ENCODE measurements at regions not wholly inside any gene's neighbourhood (a gene's known extent, or its start where the extent isn't known, plus 50 kb on each side); places are given as distances from the start of the nearest gene placed in this dataset.
"Not testable (repeated sequence)": the region's sequence is repeated elsewhere in the genome, so short reads cannot be mapped to it uniquely, and the experiment has no call there.

DNA sequence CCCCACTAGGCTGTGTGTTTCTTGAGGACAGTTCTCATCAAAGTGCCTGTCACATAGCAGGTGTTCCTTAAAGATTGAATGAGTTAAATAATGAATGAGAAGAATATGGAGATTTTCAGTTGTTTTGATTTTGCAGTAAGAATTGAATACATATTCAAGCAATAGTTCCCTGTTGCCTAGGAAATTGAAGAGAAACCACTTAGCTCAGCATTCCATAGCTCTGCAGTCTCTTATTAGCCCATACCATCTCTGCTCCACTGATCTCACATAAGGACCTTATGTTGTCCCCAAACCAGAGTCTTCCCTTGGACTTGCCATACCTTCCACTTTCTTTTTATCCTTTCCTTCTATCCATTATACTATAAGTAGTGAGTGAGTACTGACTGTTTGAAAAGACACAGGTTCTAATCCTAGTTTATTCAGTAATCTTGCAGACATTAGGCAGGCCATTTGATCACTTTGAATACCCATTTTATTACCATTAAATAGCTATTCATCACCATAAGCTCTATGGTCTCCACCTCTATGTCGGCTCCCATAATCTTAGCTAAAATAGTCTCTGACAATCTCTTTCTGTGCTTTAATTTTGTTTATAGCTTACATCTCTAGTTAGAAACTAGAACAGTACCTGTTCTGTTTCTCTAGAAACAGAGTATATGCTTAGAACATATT, 1059.6 kb upstream of the SLIT2 start:
- no peak for DNase-seq

GRCh38 chr4:19187691-19188090, 1064.0 kb upstream of the SLIT2 start:
- no peak for DNase-seq

DNA sequence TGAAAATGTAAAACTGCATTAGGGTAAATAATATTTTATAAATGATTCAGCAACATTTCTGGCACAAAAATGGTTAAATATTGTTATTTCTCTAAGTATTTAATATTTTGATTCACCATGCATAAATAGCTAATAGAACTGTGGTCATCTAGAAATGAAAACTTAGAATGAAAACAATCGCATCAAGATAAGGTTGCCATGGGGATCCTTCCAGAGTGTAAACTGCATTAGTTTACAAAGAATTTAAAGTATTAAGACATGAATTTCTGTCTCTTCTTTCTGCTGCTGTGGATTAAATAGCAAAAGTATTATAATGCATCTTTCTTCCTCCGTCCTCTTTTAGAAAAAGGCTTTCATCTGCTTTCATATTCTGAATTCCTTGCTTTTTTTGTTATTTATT, 1064.6 kb upstream of the SLIT2 start:
- no peak for DNase-seq

DNA sequence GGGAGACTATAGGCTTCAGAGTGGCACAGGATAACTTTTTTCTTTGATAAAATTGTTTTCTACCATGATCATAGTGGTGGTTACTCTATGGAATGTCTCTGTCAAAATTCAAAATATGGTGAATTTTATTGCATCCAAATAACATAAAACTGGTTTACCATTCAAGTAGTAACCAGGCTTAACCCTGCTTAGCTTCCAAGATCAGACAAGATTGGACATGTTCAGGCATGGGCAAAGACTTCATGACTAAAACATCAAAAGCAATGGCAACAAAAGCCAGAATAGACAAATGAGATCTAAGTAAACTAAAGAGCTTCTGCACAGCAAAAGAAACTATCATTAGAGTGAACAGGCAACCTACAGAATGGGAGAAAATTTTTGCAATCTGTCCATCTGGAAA, 1070.1 kb upstream of the SLIT2 start:
- DNase-seq = not testable (repeated sequence)

DNA sequence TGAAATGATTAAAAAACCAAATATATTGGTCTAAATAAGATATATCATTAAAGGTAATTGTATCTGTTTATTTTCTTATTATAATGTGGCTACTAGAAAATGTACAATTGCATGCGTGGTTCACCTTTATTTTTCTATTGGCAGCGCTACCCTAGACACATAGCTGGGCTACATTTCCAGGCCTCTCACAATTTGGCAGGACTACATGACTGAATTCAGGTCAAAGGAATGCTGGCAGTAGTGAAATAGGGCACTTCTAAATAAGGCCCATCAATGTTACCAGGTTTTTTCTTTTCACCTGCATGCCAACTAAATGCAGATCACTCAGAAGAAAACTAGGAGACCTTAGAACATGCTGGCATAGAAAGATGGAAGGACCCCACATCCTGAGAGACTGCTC, 1072.9 kb upstream of the SLIT2 start:
- no peak for DNase-seq

- no peak for DNase-seq
Observed at GRCh38 chr4:19177616-19178015, 1074.1 kb upstream of the SLIT2 start.

GRCh38 chr4:19171832-19172231, 1079.9 kb upstream of the SLIT2 start:
- DNase-seq = no peak

DNA sequence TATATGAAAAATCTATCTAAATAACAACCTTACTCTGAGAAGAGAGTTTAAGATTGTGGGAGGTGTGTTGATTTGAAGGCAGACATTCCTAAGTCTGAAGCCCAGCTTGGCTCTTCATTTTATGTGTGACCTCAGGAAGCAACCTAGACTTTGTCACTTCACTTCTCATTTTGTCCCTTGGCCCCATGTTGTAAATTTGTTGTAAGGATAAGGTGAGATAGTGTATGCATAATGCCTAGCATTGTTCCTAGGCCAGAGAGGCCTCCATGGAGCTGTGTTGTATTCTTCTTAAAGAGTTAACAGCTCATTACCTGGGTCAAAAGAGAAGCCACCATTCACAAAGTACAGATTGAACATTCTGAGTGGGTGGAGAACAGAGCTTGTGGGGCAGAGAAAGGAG, 1084.4 kb upstream of the SLIT2 start:
- DNase-seq = no peak

- DNase-seq = no peak
Observed at GRCh38 chr4:19164334-19164733, 1087.4 kb upstream of the SLIT2 start.

DNA sequence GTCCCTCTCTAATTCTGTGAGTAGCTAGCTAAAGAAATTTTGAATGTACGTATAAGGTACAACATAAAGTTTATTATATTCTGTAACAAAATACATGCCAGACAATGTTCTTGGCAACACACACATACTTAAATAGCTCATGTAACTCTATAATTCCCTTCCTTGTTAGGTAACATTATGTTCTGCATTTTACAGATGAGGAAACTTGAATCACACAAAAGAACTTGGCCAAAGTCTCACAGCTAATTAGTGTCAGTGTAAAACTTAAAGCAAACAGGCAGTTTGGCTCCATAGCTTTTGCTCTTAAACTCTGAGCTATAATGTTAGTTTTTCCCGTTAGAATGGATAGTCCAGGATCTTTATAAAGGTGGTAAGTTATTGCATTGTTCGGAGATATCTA, 1091.8 kb upstream of the SLIT2 start:
- DNase-seq = no peak

GRCh38 chr4:19158107-19158809, 1093.4 kb upstream of the SLIT2 start:
- DNase-seq = no peak

DNA sequence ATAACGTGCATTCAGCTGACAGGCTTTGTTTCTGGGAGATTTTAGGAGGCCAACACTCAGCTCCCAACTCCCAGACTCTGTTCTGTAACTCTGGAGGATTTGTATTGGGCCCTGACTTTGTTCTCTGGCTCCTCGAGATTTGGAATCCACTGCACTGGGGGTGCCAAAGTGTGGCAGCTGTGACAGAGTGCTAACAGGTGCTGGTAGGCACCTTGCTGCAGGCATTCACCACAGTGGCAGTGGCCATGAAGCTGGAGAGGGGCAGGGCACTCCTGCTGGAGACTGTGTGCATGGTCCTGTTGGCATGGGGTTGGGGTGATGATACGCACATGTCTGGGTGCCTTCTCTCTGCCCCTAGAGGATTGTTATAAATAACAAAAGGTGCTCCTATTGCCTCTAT, 1094.9 kb upstream of the SLIT2 start:
- no peak for DNase-seq

GRCh38 chr4:19155568-19155967, 1096.1 kb upstream of the SLIT2 start:
- no peak for DNase-seq

DNA sequence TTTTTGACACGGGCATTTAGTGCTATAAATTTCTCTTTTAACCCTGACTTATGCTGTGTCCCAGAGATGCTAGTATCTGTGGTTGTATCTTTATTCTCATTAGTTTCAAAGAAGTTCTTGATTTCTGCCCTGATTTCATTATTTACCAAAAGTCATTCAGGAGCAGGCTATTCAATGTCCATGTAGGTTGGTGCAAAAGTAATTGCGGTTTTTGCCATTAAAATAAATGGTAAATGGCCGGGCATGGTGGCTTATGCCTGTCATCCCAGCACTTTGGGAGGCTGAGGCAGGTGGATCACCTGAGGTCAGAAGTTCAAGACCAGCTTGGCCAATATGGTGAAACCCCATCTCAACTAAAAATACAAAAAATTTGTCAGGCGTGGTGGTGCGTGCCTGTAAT, 1097.4 kb upstream of the SLIT2 start:
- not testable (repeated sequence) for DNase-seq

- DNase-seq = no peak
Observed at GRCh38 chr4:19152264-19152663, 1099.4 kb upstream of the SLIT2 start.

- DNase-seq = no peak
Observed at GRCh38 chr4:19151684-19152083, 1100.0 kb upstream of the SLIT2 start.

DNA sequence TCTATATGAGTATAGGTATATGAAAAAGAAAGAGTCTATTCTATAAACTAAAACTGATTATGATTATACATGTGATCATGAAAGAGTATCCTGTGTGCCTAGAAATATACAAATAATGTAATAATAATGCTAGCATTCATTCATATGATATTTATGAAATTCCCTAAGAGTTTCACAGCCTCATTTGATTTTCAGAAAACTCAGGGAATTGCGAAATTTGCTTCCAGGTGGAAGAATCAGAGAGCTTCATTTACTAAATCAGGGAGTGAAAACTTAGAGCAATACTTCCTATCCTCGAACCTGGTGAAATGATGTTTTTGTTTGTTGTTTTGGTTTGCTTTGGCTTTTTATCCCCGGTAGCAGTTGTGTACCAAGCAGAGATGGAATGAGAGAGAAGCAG, 1105.7 kb upstream of the SLIT2 start:
- DNase-seq = no peak

- DNase-seq = no peak
Observed at GRCh38 chr4:19135895-19136633, 1114.5 kb upstream of the LCORL start.

DNA sequence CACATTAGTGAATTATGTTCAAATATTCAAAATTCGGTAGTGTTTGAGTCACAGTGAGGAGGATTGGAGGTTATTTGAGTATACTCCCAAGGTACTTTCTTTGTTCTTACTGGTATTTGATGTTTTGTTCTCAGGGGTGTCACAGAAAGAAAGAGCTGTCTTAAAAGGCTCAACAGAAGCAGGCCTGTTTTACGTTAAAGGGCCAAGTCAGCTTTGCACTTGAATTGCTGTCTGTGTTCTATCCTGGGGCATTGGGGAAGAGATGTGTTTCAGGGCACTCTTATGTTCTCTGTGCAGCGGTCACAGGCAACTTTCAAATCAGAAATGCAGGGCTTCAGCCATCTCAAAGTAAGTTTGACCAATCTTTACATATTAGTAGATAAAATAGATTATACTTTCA, 1113.1 kb upstream of the LCORL start:
- no peak for DNase-seq

DNA sequence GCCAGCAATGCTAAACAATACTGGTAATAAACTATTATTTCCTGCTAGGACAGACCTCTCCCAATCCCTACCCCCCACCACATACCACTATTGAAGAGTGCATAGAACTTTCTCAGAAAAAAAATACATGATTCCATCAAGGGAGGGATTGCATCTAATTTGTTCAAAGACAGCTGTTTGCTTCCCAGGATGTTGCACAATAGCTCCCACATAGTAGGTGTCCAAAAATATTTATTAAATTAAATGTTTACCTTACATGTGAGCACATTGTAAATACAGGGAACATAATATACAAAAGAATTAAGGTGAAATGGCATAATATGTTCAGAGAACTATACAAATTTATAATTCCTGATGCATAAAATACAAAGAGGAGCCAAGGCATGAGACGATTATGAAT, 1111.8 kb upstream of the LCORL start:
- DNase-seq = no peak

DNA sequence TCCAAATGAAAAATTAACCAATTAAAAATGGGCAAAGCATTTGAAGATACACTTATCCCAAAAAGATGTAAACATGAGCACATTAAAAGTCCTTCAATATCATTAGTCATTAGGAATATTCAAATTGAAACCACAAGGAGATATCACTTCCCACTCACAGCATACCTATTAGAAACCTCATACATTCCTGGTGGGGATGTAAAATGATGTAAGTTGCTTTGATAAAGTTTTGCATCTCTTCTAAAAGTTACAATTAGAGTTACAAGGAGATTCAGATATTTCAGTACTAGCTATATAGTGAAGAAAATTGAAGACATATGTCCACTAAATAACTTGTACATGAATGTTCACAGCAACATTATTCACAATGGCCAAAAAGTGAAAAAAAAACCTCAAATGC, 1109.3 kb upstream of the LCORL start:
- DNase-seq = no peak

DNA sequence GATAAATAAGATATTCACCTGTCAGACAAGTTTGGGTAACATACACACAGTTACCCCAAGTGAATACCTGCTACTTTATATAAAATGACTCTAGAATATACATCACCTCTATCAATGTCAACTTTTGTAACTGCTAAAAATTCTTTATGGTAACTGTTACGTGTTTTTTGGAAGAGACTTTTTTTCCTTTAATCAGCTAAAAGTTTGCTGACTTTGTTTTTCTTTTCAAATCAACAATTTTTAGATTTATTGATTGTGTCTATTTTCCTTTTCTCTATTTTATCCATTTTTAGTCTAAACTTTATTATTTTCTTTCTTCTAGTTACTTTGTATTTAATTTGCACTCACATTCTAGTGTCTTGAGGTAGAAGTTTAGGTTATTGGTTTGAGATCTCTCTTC, 1106.6 kb upstream of the LCORL start:
- no peak for DNase-seq

GRCh38 chr4:19126903-19127302, 1105.3 kb upstream of the LCORL start:
- no peak for DNase-seq

- DNase-seq = no peak
Observed at GRCh38 chr4:19123681-19124080, 1102.1 kb upstream of the LCORL start.
